HG03378 (cell line): ENCODE measurements at regions not wholly inside any gene's neighbourhood (a gene's known extent, or its start where the extent isn't known, plus 50 kb on each side); places are given as distances from the start of the nearest gene placed in this dataset.

Experiments used
- ATAC-seq: cut with Tn5 transposase; IDR thresholded peaks from one replicate; pipeline ENCODE4 v1.9.1; 2021; ENCODE audit warnings: mild to moderate bottlenecking, moderate library complexity; ENCODE audit not compliant: unreplicated experiment

GRCh38 chr6:140858381-140858971 lies 1274.2 kb upstream of the GJE1 start:
- no peak for ATAC-seq

GRCh38 chr6:140857739-140858380 lies 1274.9 kb upstream of the GJE1 start:
- no peak for ATAC-seq

- ATAC-seq, result no peak
Observed at GRCh38 chr6:140855520-140855919, 1277.2 kb upstream of the GJE1 start.

- ATAC-seq, result no peak
Observed at GRCh38 chr6:140854318-140854717, 1278.4 kb upstream of the GJE1 start.

GRCh38 chr6:140850438-140850837 lies 1282.3 kb upstream of the GJE1 start:
- ATAC-seq, result no peak

GRCh38 chr6:140849456-140849855 lies 1283.3 kb upstream of the GJE1 start:
- no peak for ATAC-seq

- no peak for ATAC-seq
Observed at GRCh38 chr6:140847262-140847645, 1285.5 kb upstream of the GJE1 start.

- ATAC-seq, result no peak
Observed at GRCh38 chr6:140846503-140847261, 1286.0 kb upstream of the GJE1 start.

GRCh38 chr6:140845701-140846100 lies 1287.0 kb upstream of the GJE1 start:
- ATAC-seq, result no peak

GRCh38 chr6:140844167-140844566 lies 1288.6 kb upstream of the GJE1 start:
- no peak for ATAC-seq

GRCh38 chr6:140833408-140833807 lies 1299.3 kb upstream of the GJE1 start:
- ATAC-seq, result no peak

- ATAC-seq, result no peak
Observed at GRCh38 chr6:140830666-140831065, 1302.1 kb upstream of the GJE1 start.

- no peak for ATAC-seq
Observed at GRCh38 chr6:140828856-140829255, 1303.9 kb upstream of the GJE1 start.

- ATAC-seq, result no peak
Observed at GRCh38 chr6:140827593-140827992, 1305.1 kb upstream of the GJE1 start.

- ATAC-seq, result no peak
Observed at GRCh38 chr6:140825731-140826130, 1307.0 kb upstream of the GJE1 start.

- no peak for ATAC-seq
Observed at GRCh38 chr6:140824595-140824994, 1308.1 kb upstream of the GJE1 start.

- ATAC-seq, result no peak
Observed at GRCh38 chr6:140821196-140821595, 1311.5 kb upstream of the GJE1 start.

GRCh38 chr6:140817176-140817575 lies 1315.5 kb upstream of the GJE1 start:
- ATAC-seq, result no peak

- no peak for ATAC-seq
Observed at GRCh38 chr6:140816681-140817080, 1316.0 kb upstream of the GJE1 start.

- ATAC-seq, result no peak
Observed at GRCh38 chr6:140812636-140813035, 1320.1 kb upstream of the GJE1 start.

- ATAC-seq, result no peak
Observed at GRCh38 chr6:140811642-140812041, 1321.1 kb upstream of the GJE1 start.

- ATAC-seq, result peak; percentile 95
Observed at GRCh38 chr6:140809694-140810101, 1323.0 kb upstream of the GJE1 start.
